ENCODE measurements at regions not wholly inside any gene's neighbourhood (a gene's known extent, or its start where the extent isn't known, plus 50 kb on each side); places are given as distances from the start of the nearest gene placed in this dataset.
A peak's percentile ranks its signal among the peaks of the same experiment; 100 is the strongest.

DNA sequence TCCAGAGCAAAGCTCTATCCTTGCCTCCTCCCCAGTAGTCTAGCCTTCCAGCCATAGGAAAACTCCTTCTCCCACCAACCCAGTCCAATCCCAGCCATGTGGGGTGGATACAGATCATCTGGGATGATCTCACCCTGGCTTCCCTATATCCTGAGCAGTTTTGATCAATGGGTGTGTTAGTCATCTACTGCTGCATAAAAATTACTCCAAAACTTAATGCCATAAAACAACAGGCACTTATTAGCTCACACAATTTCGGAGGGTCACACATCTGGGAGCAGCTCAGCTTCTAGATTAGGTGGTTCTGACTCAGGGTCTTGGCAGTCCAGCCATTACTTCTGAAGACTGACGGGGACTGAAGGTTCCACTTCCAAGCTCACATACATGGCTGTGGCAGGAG lies 190.4 kb downstream of the SPP2 start:
- peaks cover 3% of the 10 kb centered on the region for H3K27me3 Mint-ChIP-seq (ENCODE audit: low read depth, poor library complexity)
- peaks cover 23% of the 10 kb centered on the region for H3K36me3 Mint-ChIP-seq (ENCODE audit: low read depth)
- peaks cover 50% of the 10 kb centered on the region for H3K4me1 Mint-ChIP-seq
- no peak for DNase-seq
- peaks cover 44% of the 10 kb centered on the region for H3K9me3 Mint-ChIP-seq
- H3K4me3 Mint-ChIP-seq = no peak overlapping the region
- no peak overlapping the region for H3K27ac Mint-ChIP-seq
- TF ChIP-seq, protein P1, sequence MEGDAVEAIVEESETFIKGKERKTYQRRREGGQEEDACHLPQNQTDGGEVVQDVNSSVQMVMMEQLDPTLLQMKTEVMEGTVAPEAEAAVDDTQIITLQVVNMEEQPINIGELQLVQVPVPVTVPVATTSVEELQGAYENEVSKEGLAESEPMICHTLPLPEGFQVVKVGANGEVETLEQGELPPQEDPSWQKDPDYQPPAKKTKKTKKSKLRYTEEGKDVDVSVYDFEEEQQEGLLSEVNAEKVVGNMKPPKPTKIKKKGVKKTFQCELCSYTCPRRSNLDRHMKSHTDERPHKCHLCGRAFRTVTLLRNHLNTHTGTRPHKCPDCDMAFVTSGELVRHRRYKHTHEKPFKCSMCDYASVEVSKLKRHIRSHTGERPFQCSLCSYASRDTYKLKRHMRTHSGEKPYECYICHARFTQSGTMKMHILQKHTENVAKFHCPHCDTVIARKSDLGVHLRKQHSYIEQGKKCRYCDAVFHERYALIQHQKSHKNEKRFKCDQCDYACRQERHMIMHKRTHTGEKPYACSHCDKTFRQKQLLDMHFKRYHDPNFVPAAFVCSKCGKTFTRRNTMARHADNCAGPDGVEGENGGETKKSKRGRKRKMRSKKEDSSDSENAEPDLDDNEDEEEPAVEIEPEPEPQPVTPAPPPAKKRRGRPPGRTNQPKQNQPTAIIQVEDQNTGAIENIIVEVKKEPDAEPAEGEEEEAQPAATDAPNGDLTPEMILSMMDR (IDR thresholded peaks at IDR 0.05) = no peak

DNA sequence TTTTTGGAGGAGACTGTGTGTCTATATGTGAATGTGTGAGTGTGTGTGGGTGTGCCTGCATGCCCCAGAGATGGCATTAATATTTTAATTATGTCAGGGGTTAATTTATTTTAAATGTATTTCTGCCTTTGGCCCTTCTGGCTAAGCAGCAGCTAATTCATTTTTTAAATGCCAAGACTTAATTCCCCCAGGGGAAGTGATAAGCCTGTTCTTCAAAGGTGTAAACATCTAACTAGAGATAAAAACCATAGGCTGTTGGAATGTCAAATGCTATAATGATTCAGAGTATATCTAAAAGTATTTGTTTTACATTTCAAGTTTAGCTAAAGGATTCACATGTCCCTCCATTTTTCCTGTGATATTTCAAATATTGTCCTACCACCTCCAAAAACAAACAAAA lies 184.7 kb downstream of the SPP2 start:
- Mint-ChIP-seq H3K9me3 (peaks cover 49% of the 10 kb centered on the region), H3K4me3 (no peak overlapping the region), H3K4me1 (no peaks in the 10 kb centered on the region)

DNA sequence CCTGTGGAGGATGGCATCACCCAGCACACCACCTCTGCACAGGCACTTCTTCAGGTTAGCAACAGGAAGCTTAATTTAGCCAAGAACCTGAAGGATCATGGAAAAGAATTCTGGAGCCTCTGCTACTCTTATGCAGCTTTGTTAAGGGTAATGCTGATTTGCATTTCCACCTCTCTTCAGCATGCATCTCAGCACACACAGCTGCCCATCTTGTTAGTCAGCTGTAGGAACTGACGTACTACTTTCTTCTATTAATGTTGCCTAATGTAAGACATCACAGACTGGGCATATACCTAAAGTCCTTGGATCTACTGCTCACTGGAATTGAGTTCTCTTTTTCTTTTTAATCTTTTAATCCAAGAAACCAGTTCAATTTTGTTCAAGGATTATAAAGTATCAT lies 181.0 kb downstream of the SPP2 start:
- Mint-ChIP-seq H3K27me3 (ENCODE audit: low read depth, poor library complexity) (peaks cover 7% of the 10 kb centered on the region), H3K9me3 (peaks cover 20% of the 10 kb centered on the region), H3K36me3 (ENCODE audit: low read depth) (no peaks in the 10 kb centered on the region), H3K4me3 (no peak overlapping the region), H3K4me1 (no peaks in the 10 kb centered on the region), H3K27ac (no peak overlapping the region)
- no peak for DNase-seq
- TF ChIP-seq, protein P1 (IDR thresholded peaks at IDR 0.05) = no peak

More for the DNA sequence above, 184.7 kb downstream of the SPP2 start:
- TF ChIP-seq, protein P1 (IDR thresholded peaks at IDR 0.05) = no peak
- peaks cover 6% of the 10 kb centered on the region for H3K27me3 Mint-ChIP-seq (ENCODE audit: low read depth, poor library complexity)
- DNase-seq = no peak
- H3K36me3 Mint-ChIP-seq (ENCODE audit: low read depth) = peaks cover 18% of the 10 kb centered on the region
- H3K27ac Mint-ChIP-seq = no peak overlapping the region

DNA sequence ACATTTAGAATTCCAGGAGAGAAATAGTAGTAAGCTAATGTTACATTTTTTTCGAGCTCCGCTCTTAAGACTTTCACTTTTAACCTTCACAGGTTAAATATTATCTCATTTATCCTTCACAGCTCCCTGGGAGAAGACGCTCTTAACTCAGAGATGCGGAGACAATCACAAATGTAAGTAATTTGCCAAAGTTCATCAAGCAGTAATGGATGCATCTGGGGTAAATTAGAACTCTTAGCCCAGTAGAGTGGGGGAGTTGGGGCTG lies 168.5 kb downstream of the SPP2 start:
- H3K27me3 Mint-ChIP-seq (ENCODE audit: low read depth, poor library complexity) = peaks cover 12% of the 10 kb centered on the region
- H3K4me1 Mint-ChIP-seq = peaks cover 30% of the 10 kb centered on the region
- no peak overlapping the region for H3K27ac Mint-ChIP-seq
- TF ChIP-seq, protein P1 (IDR thresholded peaks at IDR 0.05) = no peak
- H3K4me3 Mint-ChIP-seq = no peak overlapping the region
- H3K36me3 Mint-ChIP-seq (ENCODE audit: low read depth) = no peaks in the 10 kb centered on the region
- DNase-seq = no peak
- no peaks in the 10 kb centered on the region for H3K9me3 Mint-ChIP-seq

DNA sequence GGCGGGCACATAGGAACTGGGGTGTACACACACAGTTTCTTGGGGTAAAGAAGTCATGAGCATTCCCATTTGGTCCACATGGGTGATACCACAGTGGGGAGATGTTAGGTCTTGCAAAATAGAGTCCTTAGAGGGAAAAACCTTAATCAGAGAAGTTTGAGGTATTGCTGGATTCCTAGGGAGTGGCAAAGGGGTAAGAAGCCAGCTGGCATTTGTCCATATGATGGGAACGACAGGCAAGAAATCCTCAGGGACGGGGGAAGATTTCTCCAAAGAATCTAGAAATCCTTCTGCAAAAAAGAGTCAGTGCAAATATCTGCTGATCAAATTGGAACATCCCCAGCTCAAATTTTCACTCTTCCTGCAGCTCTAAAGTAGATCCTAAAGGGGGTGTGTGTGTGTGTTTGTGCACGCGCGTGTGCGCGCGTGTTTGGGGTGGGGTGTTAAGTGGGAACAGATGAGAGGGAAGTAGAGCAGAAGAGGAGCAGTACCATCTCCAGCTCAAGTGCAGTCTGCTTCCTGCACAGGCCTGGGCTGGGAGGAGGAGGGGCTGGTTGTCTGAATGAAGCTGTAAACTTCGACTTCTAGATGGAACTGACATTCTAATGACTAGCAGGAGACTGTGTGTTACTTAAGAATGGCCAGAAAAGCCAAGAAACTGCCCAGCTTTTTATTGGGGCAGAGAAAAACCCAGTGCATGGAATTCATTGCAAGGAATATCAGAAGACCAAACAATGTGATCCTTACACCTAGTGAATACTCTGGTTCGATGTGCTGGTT lies 168.0 kb downstream of the SPP2 start:
- TF ChIP-seq, protein P1 (IDR thresholded peaks at IDR 0.05) = no peak
- H3K27ac Mint-ChIP-seq = peak overlapping the region; percentile 84
- H3K36me3 Mint-ChIP-seq (ENCODE audit: low read depth) = no peaks in the 10 kb centered on the region
- H3K27me3 Mint-ChIP-seq (ENCODE audit: low read depth, poor library complexity) = peaks cover 12% of the 10 kb centered on the region
- peak; percentile 13 for DNase-seq
- no peaks in the 10 kb centered on the region for H3K9me3 Mint-ChIP-seq
- H3K4me1 Mint-ChIP-seq = peaks cover 30% of the 10 kb centered on the region
- H3K4me3 Mint-ChIP-seq = no peak overlapping the region

DNA sequence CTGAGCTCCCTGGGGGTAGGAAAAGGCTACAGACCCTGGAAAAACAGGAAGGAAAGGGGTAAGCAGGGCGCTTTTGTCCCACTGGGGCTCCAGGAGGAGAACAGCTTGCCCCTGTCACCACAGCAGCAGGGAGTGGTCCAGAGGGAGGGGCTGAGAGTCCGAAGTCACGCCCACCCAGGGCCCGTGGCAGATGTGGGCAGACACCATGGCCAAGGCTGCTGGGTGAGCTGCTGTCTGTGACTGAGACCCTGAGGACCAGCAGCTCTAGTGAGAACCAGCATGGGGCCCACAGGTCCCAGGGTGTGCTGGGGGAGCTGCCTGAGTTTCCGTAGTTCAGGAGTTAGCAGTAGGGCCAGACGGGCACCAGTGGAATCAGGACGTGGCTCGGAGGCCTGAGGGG lies 162.0 kb downstream of the SPP2 start:
- H3K27ac Mint-ChIP-seq = no peak overlapping the region
- peaks cover 8% of the 10 kb centered on the region for H3K27me3 Mint-ChIP-seq (ENCODE audit: low read depth, poor library complexity)

More for the DNA sequence above, 162.0 kb downstream of the SPP2 start:
- H3K4me1 Mint-ChIP-seq = peaks cover 15% of the 10 kb centered on the region
- H3K9me3 Mint-ChIP-seq = peaks cover 21% of the 10 kb centered on the region
- TF ChIP-seq, protein P1 (IDR thresholded peaks at IDR 0.05) = no peak
- H3K4me3 Mint-ChIP-seq = no peak overlapping the region
- no peak for DNase-seq
- peaks cover 9% of the 10 kb centered on the region for H3K36me3 Mint-ChIP-seq (ENCODE audit: low read depth)

Data from nephron progenitor cell (in vitro differentiated cells).